ENCODE measurements at regions not wholly inside any gene's neighbourhood (a gene's known extent, or its start where the extent isn't known, plus 50 kb on each side); places are given as distances from the start of the nearest gene placed in this dataset.
"Not testable (repeated sequence)": the region's sequence is repeated elsewhere in the genome, so short reads cannot be mapped to it uniquely, and the experiment has no call there.

DNA sequence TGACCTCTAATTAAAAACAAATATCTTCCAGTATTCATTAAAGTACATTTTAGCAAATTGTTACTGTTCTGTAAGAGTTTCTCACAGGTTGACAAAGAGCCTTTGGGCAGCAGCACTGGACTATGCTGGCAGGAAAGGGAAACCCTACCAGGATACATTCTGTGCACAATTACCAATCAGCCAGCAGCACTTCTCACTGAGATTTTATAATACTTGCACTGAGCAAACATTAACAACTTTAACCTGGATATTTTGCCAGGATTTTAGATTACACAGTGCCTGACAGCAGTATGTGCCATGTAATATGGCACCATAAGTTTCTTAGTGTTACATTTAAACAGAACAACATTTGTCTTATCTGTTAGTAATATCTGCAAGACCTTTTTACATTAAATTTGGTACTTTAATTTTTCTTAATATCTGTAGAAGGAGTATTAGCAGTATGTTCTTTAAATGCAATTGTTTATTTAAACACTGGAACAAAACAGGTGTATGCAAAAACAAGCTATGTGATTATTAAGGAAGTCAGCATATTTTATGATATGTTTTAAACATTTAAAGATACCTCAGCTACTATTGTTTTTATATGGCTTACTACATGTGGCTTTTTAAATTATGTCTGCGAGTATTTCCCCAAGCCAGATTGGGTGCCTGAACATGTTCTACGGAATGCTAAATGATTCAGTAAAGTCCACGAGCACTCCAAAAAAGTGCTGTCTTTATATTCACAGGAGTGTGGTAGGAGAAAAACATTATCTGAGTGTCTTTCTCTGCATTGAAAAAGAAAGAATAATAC lies 699.0 kb upstream of the LUZP2 start:
- no peak for DNase-seq (ENCODE audit: low read depth in 4 of 4, low spot score in 3 of 4)

DNA sequence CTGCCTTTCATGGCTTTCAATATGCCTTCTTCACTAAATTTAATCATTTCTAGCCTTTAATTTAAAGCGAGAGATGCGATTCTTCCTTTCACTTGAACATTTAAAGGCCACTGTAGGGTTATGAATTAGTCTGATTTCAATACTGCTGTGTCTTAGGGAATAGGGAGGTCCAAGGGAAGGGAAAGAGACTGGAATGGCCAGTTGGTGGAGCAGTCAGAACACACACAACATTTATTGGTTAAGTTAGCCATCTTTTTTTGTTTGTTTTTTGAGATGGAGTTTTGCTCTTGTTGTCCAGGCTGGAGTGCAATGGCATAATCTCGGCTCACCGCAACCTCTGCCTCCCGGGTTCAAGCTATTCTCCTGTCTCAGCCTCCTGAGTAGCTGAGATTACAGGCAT lies 662.5 kb upstream of the LUZP2 start:
- not testable (repeated sequence) for DNase-seq (ENCODE audit: low read depth in 4 of 4, low spot score in 3 of 4)

DNA sequence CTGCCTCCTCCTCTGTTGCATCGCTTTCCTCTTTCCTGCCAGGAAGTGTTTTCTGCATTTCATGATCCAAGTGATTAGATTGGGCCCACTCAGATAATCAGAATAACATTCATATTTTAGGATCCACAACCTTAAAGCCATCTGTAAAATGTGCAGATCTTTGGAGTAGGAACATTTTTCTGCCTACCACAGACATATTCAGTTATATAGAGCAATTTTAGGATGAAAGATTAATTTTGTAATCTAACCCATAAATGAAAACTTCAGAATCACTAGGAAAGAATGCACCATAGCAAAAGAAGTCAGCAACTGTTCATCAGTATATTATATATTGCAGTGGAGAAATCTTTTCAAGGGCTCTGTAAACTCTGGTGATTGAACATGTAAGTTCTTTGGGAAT lies 659.9 kb upstream of the LUZP2 start:
- DNase-seq (ENCODE audit: low read depth in 4 of 4, low spot score in 3 of 4) = no peak

DNA sequence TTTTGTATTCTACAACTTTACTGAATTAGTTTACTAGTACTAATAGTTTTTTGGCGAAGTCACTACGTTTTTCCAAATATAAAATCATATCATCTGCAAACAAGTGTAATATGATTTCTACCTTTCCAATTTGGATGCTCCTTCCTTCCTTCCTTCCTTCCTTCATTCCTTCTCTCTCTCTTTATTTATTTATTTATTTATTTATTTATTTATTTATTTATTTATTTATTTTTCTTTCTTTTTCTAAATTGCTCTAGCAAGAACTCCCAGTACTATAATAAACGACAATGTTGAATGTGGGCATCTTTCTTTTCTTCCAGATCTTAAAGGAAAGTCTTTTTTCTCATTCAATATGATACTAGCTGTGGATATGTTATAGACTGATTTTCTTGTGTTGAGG lies 656.0 kb upstream of the LUZP2 start:
- DNase-seq (ENCODE audit: low read depth in 4 of 4, low spot score in 3 of 4) = no peak

DNA sequence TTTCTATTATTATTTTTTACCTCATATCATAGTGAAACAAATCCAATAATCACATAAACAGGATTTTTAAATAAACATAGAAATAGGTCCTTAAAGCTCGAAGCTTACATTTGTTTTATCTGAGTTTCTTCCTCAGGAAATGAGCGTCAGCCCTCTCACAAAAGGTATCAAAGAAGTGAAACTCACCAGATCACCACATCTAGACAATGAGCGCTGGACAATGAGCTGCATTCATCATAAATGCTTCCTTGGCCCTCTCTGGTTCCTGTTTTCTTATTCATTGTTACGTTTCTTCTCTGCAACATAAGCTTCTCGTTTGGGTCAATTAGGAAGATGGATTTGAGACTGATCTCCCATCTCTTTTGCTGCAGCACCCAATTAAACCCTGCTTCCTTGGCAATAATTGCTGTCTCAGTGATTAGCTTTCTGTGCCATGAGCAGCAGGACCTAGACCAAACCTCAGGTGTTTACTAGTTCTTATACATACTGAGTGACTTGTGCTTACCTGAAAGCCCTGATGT lies 649.9 kb upstream of the LUZP2 start:
- DNase-seq (ENCODE audit: low read depth in 4 of 4, low spot score in 3 of 4) = no peak

DNA sequence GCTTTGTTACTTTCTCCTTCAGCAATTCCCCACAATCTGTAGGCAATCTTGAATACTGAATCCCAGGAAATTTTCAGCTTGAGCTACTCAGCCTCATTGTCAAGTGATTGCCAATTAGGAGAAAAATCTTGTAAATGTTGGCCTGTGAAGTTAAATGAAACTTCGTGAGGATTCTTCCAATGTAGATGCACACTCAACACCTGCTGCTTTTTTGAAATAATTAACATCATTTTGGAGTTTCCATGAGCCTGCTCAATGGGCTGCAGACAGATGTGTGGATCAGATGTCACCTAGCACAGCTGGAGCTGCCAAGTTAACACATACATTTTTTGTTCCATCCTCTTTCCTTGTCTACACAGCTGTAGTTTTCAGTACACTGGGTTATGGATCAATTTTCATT lies 645.6 kb upstream of the LUZP2 start:
- no peak for DNase-seq (ENCODE audit: low read depth in 4 of 4, low spot score in 3 of 4)

DNA sequence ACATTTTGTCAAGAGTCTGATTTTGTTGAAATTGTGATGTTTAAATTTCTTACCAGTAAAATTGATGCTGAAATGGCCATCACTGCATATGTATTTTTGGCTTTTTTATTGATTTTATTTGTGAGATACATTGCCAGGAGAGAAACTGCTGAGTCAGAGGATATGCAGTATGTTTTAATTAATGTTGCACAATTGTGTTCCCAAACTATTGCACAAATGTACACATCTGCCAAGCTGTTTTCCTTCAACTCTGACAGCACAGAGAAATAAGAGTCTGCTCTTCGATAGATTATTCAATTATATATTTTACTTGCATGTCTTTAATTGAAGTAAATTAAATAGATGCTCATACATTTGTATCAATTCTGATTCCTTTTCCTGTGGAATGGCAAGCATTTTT lies 640.2 kb upstream of the LUZP2 start:
- no peak for DNase-seq (ENCODE audit: low read depth in 4 of 4, low spot score in 3 of 4)

DNA sequence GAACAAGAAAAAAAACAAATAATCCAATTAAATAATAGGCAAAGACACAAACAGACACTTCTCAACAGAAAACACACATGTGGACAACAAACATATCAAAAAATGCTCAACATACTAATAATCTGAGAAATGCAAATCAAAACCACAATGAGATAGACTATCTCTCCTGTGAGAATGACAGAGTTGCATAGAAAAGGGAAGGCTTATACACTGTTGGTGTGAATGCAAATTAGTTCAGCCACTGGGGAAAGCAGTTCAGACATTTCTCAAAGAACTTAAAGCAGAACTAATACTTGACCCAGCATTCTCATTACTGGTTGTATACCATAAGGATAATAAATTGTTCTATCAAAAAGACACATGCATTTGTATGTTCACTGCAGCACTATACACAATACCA lies 637.8 kb upstream of the LUZP2 start:
- no peak for DNase-seq (ENCODE audit: low read depth in 4 of 4, low spot score in 3 of 4)

DNA sequence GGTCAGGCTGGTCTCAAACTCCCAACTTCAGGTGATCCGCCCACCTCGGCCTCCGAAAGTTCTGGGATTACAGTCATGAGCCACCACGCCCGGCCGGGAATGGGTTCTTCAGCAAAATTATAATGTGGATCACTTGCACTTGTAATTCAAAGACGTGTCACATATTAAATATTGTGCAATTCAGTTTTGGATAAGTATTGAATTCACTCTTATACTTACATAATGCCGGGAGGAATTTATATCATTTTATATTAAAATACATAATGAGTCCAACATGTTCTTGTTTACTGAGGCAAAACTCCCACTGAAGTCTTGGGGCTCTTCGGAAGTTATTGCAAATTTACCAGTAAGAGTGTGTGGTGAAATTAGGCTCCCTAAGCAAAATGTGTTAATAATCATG lies 635.2 kb upstream of the LUZP2 start:
- no peak for DNase-seq (ENCODE audit: low read depth in 4 of 4, low spot score in 3 of 4)

DNA sequence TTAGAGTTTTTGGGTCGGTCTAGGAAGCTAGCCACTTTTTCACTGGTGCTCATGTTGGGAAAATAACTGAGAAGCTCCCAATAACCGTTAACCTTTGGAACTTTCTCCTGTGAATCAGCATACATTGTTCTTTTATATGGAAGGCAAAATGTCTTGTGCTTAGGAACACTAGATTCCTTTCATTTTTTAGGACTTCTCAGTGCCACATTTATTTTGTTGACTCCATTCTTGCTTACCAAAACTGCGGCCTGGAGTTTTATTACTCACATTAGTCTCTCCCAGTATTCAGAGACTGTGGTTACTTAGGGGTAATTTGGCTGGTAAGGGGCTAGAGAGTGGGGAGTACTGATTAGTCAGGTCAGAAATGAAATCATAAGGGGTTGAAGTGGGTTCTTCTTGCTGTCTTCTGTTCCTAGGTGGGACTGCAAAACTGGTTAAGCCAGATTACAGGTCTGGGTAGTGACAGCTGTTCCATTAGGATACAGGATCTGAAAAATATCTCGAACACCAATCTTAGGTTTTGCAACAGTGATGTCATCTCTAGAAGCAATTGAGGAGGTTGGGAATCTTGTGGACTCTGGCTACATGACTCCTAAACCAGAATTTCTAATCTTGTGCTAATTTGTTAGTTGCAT lies 631.4 kb upstream of the LUZP2 start:
- DNase-seq (ENCODE audit: low read depth in 4 of 4, low spot score in 3 of 4) = no peak

DNA sequence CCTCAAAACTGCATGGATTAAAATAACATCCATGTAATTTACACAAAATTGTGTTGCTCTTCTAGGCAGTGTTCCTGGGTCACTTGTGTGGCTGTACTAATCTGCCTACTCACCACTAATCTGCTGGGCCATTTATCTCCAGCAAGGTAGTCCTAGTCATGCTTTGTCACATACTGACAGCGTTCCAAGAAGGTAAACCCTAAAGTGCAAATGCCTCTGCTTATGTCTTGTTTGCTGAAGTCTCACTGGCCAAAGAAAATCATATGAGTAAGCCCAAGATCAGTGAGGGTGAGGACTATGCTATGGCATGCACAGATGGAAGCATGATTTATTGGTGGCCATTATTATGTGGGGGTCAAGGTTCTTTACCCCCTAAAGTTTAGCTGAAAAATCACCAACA lies 630.2 kb upstream of the LUZP2 start:
- no peak for DNase-seq (ENCODE audit: low read depth in 4 of 4, low spot score in 3 of 4)

DNA sequence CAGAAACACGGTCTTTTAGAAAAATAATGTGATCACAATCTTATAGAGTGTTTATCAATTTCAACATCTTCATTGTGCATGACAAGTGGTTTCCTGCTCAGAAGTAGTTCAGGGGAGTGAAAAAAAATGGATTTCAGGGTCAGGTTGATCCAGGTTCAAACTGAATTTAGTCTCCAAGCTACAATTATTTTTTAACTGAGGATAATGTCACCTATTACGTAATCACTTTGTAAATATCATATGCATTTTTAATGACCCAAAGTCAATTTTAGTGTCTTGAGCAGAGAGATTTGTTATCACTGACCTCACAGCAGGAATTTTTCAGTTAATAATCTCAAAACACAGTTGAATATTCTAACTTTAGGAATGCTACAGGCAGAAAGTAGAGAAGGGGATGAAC lies 627.2 kb upstream of the LUZP2 start:
- DNase-seq (ENCODE audit: low read depth in 4 of 4, low spot score in 3 of 4) = no peak

DNA sequence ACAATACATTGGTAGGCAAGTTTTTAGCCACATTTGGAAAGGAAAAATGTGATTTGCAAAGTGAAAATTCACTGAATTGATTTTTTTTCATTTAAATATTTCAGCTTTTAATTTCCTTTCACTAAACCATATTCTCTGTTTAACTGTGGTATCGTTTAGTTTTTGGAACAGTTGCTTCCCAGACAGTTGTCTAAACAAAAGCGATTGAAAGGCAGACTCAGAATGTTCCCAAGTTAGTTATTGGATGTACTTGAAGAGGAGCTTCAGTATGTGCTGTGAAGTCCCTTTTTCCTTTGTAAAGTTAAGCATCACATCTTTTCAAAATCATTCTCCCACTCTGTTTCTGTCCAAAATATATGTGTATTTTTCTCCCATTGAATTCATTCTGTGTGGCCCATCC lies 623.4 kb upstream of the LUZP2 start:
- no peak for DNase-seq (ENCODE audit: low read depth in 4 of 4, low spot score in 3 of 4)

DNA sequence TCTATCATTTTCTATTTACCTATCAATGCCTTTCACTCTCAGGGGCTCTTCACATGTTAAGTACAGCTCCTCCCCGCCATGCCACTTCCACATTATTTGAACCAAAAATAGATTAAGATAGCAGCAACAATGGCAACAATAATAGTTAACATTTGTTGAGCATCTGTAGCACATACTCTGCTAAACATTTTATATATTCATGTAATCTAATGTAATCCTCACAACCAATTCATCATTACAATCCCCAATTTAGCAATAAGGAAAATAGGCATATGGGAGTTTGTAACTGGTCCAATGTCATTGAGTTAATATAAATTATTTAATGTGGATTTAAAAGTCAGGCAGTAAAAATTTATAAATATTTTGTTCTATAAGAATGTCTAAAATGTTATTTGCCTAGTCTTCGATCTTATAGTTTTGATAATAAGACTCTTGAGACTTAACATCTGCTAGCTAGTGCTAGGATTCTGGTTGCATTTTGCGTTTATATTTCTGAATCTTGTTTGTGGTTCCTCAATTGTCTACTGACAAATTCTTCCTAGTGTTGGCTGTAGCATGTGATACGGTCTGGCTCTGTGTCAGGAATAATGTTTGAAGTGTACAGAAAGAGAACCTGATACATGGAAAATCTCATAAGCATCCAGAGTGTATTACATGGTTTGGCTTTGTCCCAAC lies 621.5 kb upstream of the LUZP2 start:
- no peak for DNase-seq (ENCODE audit: low read depth in 4 of 4, low spot score in 3 of 4)

DNA sequence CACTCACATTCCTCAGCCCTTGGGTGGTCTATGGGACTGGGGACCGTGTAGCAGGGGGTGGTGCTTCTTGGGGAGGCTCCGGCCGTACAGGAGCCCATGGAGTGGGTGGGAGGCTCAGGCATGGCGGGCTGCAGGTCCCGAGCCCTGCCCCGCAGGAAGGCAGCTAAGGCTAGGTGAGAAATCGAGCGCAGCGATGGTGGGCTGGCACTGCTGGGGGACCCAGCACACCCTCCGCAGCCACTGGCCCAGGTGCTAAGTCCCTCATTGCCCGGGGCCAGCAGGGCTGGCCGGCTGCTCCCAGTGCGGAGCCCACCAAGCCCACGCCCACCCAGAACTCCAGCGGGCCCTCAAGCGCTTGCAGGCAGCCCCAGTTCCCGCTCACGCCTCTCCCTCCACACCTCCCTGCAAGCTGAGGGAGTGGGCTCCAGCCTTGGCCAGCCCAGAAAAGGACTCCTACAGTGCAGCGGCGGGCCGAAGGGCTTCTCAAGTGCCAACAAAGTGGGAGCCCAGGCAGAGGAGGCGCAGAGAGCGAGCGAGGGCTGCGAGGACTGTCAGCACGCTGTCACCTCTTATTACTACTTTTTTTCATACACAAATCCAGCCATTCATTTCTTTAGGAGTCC lies 613.3 kb upstream of the LUZP2 start:
- DNase-seq (ENCODE audit: low read depth in 4 of 4, low spot score in 3 of 4) = not testable (repeated sequence)

DNA sequence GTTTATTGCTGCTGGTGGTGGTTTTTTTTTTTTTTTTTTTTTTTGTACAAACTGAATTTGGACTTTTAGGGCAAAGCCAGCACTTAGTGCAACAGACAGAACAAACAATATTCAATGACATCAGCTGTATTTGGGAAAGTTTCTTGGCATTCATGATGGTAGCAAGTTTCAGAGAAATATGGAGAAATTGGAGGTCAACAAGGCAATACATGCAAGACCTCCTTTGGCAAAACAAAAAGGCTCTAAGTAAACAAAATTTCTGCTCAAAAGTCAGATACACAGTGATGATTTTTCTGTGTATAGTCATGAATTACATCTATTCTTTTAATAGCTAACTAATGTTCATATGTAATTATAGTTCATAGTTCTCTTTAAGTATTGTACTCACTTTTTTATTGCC lies 612.5 kb upstream of the LUZP2 start:
- DNase-seq (ENCODE audit: low read depth in 4 of 4, low spot score in 3 of 4) = no peak

DNA sequence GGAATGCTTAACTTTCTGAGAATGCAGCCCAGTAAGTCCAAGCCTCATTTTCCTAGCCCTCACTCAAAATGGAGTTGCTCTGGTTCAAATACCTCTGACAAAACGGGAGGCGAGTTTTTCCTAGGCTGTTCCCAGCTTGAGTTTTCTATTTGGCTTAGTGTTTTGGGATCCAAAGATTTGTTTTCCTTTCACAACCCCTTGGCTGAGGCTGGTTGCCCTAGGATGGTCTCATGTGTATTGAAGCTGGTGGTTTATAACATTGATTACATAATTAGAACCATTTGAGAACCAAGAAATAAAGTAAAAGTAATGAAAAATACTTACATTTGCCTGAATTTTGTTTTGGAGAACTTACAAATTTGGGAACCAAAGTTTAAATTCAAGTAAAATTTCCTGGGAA lies 611.1 kb upstream of the LUZP2 start:
- no peak for DNase-seq (ENCODE audit: low read depth in 4 of 4, low spot score in 3 of 4)

DNA sequence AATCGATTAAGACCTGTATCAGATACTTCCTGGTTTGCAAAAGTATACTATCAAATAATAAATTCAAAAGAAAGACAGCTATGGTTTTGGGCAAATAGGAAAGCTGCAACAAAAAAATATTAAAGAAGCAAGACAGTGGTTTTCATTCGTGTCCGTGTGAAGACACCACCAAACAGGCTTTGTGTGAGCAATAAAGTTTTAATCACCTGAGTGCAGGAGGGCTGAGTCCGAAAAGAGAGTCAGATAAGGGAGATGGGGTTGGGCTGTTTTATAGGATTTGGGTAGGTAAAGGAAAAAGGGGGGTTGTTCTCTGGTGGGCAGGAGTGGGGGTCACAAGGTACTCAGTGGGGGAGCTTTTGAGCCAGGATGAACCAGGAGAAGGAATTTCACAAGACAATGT lies 609.7 kb upstream of the LUZP2 start:
- not testable (repeated sequence) for DNase-seq (ENCODE audit: low read depth in 4 of 4, low spot score in 3 of 4)

DNA sequence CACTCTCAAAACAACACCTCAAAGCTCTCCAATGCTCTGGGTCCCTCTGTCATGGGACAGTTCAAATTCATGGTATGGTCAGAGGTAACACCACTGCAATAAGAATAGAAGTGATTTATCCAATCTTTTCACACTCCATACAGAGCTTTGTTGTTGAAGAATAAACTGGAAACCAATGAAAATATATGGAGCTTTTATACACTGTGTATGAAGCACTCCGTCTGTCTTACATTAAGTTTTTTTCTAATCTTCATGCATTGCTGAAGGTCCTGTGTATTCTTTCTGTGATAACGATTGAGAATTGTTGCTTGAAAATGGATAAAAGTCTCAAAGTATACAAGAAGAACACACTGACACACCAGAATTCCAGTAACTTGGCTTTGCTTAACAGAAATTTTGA lies 603.7 kb upstream of the LUZP2 start:
- DNase-seq (ENCODE audit: low read depth in 4 of 4, low spot score in 3 of 4) = no peak

DNA sequence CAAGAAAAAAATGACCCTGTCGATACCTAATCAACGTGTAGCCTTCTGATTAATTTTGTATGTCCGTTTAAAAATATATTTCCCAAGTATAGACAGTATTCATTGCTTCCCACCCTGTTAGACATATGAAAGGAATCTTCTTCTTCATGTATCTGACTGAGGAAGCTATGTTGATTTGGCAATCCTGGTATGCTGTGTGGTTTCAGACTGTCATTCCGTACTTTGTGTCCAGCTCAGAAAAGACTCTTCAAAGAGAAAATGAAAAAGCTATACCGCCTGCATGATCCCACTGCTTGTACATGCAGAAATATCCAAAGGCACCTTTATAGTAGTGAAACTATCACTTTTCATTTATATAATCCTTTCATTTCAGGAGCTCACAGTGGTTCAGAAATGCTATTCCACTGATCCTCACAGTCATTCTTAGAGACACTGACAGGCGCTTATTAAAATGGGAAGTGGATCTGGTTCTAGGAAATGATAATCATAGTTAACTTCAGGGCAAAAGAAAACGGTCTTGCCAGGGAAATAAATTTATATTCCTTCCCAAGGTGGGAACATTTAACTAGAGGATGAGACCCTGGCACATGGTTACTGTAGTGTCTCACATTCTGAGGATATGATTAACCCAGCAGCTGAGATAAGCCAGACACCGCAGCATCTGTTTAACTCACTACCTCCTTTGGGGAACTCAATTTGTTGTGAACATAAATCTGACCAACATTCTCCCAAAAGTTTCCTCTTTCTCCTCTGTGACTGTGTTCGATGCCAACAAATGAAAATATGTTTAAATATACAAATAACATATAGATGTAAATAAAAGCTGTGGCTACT lies 599.2 kb upstream of the LUZP2 start:
- DNase-seq (ENCODE audit: low read depth in 4 of 4, low spot score in 3 of 4) = no peak
